ENCODE measurements at regions not wholly inside any gene's neighbourhood (a gene's known extent, or its start where the extent isn't known, plus 50 kb on each side); places are given as distances from the start of the nearest gene placed in this dataset.
A peak's percentile ranks its signal among the peaks of the same experiment; 100 is the strongest.

GRCh38 chr15:97745481-97746071 lies 214.9 kb upstream of the ARRDC4 start:
- 56 to 66% (median 63%) methylated on average over 8 of the region's 8 CpGs for WGBS, 4 donors
- no peaks in the 10 kb centered on the region for H3K27me3 ChIP-seq
- no peaks in the 10 kb centered on the region for H3K36me3 ChIP-seq (replicated peaks in 1 of 2)
- H3K27ac ChIP-seq: no peak overlapping the region
- TF ChIP-seq, protein P1, sequence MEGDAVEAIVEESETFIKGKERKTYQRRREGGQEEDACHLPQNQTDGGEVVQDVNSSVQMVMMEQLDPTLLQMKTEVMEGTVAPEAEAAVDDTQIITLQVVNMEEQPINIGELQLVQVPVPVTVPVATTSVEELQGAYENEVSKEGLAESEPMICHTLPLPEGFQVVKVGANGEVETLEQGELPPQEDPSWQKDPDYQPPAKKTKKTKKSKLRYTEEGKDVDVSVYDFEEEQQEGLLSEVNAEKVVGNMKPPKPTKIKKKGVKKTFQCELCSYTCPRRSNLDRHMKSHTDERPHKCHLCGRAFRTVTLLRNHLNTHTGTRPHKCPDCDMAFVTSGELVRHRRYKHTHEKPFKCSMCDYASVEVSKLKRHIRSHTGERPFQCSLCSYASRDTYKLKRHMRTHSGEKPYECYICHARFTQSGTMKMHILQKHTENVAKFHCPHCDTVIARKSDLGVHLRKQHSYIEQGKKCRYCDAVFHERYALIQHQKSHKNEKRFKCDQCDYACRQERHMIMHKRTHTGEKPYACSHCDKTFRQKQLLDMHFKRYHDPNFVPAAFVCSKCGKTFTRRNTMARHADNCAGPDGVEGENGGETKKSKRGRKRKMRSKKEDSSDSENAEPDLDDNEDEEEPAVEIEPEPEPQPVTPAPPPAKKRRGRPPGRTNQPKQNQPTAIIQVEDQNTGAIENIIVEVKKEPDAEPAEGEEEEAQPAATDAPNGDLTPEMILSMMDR (IDR thresholded peaks at IDR 0.05): peak in 5 of 6 experiments; percentile 20 to 51 (median 35)
- TF ChIP-seq POLR2A (IDR thresholded peaks at IDR 0.05): no peak
- intact Hi-C loops (cut with DNase I): no loop called here
- no peaks in the 10 kb centered on the region for H3K9me3 ChIP-seq (replicated peaks in 1 of 3)
- DNase-seq: peak in 4 of 7 donors; percentile 19 to 54 (median 38)
- H3K4me3 ChIP-seq: no peak overlapping the region
- H3K4me1 ChIP-seq (replicated peaks in 1 of 2): no peaks in the 10 kb centered on the region

- DNase-seq: no peak
- Histone ChIP-seq H3K4me3 (no peak overlapping the region), H3K36me3 (replicated peaks in 1 of 2) (no peaks in the 10 kb centered on the region), H3K4me1 (replicated peaks in 1 of 2) (no peaks in the 10 kb centered on the region), H3K9me3 (replicated peaks in 1 of 3) (no peaks in the 10 kb centered on the region), H3K27me3 (no peaks in the 10 kb centered on the region), H3K27ac (no peak overlapping the region)
- TF ChIP-seq, protein P1 (IDR thresholded peaks at IDR 0.05): no peak
- no peak for TF ChIP-seq POLR2A (IDR thresholded peaks at IDR 0.05)
- 78 to 89% (median 81%) methylated on average over 5 of the region's 5 CpGs for WGBS, 4 donors
- intact Hi-C loops (cut with DNase I): no loop called here
These were observed 213.2 kb upstream of the ARRDC4 start for GRCh38 chr15:97747342-97747741.

- 85 to 95% (median 92%) methylated on average over 5 of the region's 5 CpGs for WGBS, 4 donors
- no peak overlapping the region for H3K27ac ChIP-seq
- no peaks in the 10 kb centered on the region for H3K27me3 ChIP-seq
- no peaks in the 10 kb centered on the region for H3K9me3 ChIP-seq (replicated peaks in 1 of 3)
- intact Hi-C loops (cut with DNase I): no loop called here
- DNase-seq: no peak
- H3K36me3 ChIP-seq (replicated peaks in 1 of 2): no peaks in the 10 kb centered on the region
- H3K4me1 ChIP-seq (replicated peaks in 1 of 2): no peaks in the 10 kb centered on the region
- TF ChIP-seq, protein P1 (IDR thresholded peaks at IDR 0.05): no peak
- no peak for TF ChIP-seq POLR2A (IDR thresholded peaks at IDR 0.05)
- H3K4me3 ChIP-seq: no peak overlapping the region
These were observed 211.9 kb upstream of the ARRDC4 start for GRCh38 chr15:97748576-97748975.

DNA sequence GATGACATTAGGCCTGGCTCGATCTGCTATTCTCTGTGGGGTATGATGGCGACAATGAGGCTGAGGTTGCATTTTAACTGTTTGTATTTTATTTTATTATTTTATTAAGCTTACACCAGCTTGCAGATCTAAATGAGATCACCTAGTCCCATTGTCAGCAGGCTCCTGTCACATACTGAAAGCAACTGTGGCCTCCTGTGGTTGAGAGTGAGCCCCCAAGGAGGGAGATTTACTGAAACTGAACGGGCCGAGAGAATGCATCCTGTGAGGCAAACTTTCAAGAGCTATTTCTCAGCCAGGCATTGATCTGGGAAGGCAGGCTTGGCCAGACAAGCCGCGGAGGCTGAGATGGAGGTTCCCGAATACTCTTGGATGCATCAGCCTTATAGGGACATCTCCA lies 210.4 kb upstream of the ARRDC4 start:
- Histone ChIP-seq H3K36me3 (replicated peaks in 1 of 2) (no peaks in the 10 kb centered on the region), H3K27me3 (no peaks in the 10 kb centered on the region), H3K27ac (no peak overlapping the region), H3K4me1 (replicated peaks in 1 of 2) (no peaks in the 10 kb centered on the region), H3K9me3 (replicated peaks in 1 of 3) (no peaks in the 10 kb centered on the region), H3K4me3 (no peak overlapping the region)
- TF ChIP-seq, protein P1 (IDR thresholded peaks at IDR 0.05): no peak
- TF ChIP-seq POLR2A (IDR thresholded peaks at IDR 0.05): no peak
- intact Hi-C loops (cut with DNase I): no loop called here
- WGBS, 4 donors: 75 to 78% (median 76%) methylated on average over 6 to 7 of the region's 7 CpGs
- DNase-seq: no peak
